SU-DHL-6 (cell line): ENCODE measurements at regions not wholly inside any gene's neighbourhood (a gene's known extent, or its start where the extent isn't known, plus 50 kb on each side); places are given as distances from the start of the nearest gene placed in this dataset.
"Not testable (repeated sequence)": the region's sequence is repeated elsewhere in the genome, so short reads cannot be mapped to it uniquely, and the experiment has no call there.

Experiments used
- H2AFZ ChIP-seq: fragments of 200-600 bp; sonication (generic); 2 replicates; pipeline ENCODE4 v1.6.1; 2014; ENCODE audit warnings: low read depth, mild to moderate bottlenecking, moderate library complexity, mixed read lengths, antibody characterized with exemption, low read length; ENCODE audit not compliant: severe bottlenecking
- H3F3A ChIP-seq: fragments of 200-600 bp; shearing (Covaris generic); 2 replicates; pipeline ENCODE4 v1.6.0; 2016; ENCODE audit warnings: antibody characterized with exemption, mild to moderate bottlenecking; ENCODE audit not compliant: insufficient read depth
- H3K27ac ChIP-seq: fragments of 200-600 bp; sonication (generic); 2 replicates; pipeline ENCODE4 v1.5.1; 2016; ENCODE audit warnings: low read depth, mild to moderate bottlenecking, low read length, moderate library complexity, mixed read lengths
- H3K27me3 ChIP-seq: fragments of 200-600 bp; sonication (generic), shearing (Covaris generic); 2 replicates; pipeline ENCODE4 v1.6.0; 2014; ENCODE audit warnings: mild to moderate bottlenecking, low read length
- H3K36me3 ChIP-seq: fragments of 200-600 bp; sonication (generic); 2 replicates; pipeline ENCODE4 v1.6.1; 2014; ENCODE audit warnings: mild to moderate bottlenecking, low read length, mixed read lengths
- H3K4me2 ChIP-seq: fragments of 300-600, 200-600 bp; shearing (Covaris generic), sonication (generic); 2 replicates; pipeline ENCODE4 v1.6.0; 2014; ENCODE audit warnings: low read length, low read depth, mild to moderate bottlenecking; ENCODE audit not compliant: poor library complexity, severe bottlenecking
- H3K4me3 ChIP-seq: fragments of 200-600 bp; sonication (generic); 2 replicates; pipeline ENCODE4 v1.5.1; 2014; ENCODE audit warnings: antibody characterized with exemption, low read length, mild to moderate bottlenecking, mixed read lengths; ENCODE audit not compliant: insufficient read depth, poor library complexity, severe bottlenecking
- H3K79me2 ChIP-seq: fragments of 200-600 bp; sonication (generic); 2 replicates; pipeline ENCODE4 v1.6.1; 2014; ENCODE audit warnings: mild to moderate bottlenecking, low read length, moderate library complexity; ENCODE audit not compliant: insufficient read depth
- H3K9ac ChIP-seq: fragments of 200-600 bp; sonication (generic); 2 replicates; pipeline ENCODE4 v1.7.0; 2014; ENCODE audit warnings: mild to moderate bottlenecking, low read length
- H3K9me2 ChIP-seq: fragments of 200-600 bp; sonication (generic); replicated peaks from 2 replicates; pipeline ENCODE4 v1.6.1; 2014; ENCODE audit warnings: low read length; ENCODE audit not compliant: insufficient read depth
- H3K9me3 ChIP-seq: fragments of 200-600 bp; sonication (generic); 2 replicates; pipeline ENCODE4 v1.6.1; 2014; ENCODE audit warnings: low read length, mixed read lengths; ENCODE audit not compliant: insufficient read depth
- H4K20me1 ChIP-seq: fragments of 200-600 bp; sonication (generic); 2 replicates; pipeline ENCODE4 v1.6.1; 2014; ENCODE audit warnings: low read depth, mild to moderate bottlenecking, antibody characterized with exemption, low read length, moderate library complexity, mixed read lengths
- CTCF ChIP-seq: fragments of 200-600 bp; sonication (generic); IDR thresholded peaks from one replicate; pipeline ENCODE4 v1.5.1; 2017; ENCODE audit warnings: antibody characterized with exemption, mild to moderate bottlenecking, low read length, moderate library complexity; ENCODE audit not compliant: insufficient read depth, poor library complexity, severe bottlenecking
- EZH2phosphoT487 ChIP-seq: fragments of 200-600 bp; sonication (generic), shearing (Covaris generic); conservative IDR thresholded peaks from 2 replicates; pipeline ENCODE4 v1.6.1; 2018; ENCODE audit warnings: mild to moderate bottlenecking, antibody characterized with exemption, low read length, moderate library complexity, mixed read lengths

GRCh38 chr5:9817819-9818218 lies 187.7 kb upstream of the TAS2R1 start:
- Histone ChIP-seq H3K9me3 (no peaks in the 10 kb centered on the region), H3K4me2 (no peak overlapping the region), H3K36me3 (no peaks in the 10 kb centered on the region), H3K9me2 (no peaks in the 10 kb centered on the region), H3K4me3 (no peak overlapping the region), H3K79me2 (no peaks in the 10 kb centered on the region), H3K27me3 (no peaks in the 10 kb centered on the region), H2AFZ (no peak overlapping the region), H3K27ac (no peak overlapping the region), H4K20me1 (no peaks in the 10 kb centered on the region), H3F3A (no peaks in the 10 kb centered on the region), H3K9ac (no peak overlapping the region)
- no peak for TF ChIP-seq EZH2phosphoT487
- no peak for TF ChIP-seq CTCF

GRCh38 chr5:9815051-9815450 lies 184.9 kb upstream of the TAS2R1 start:
- no peaks in the 10 kb centered on the region for H3K27me3 ChIP-seq
- H3K27ac ChIP-seq = no peak overlapping the region
- no peak overlapping the region for H2AFZ ChIP-seq
- H3K9me3 ChIP-seq = no peaks in the 10 kb centered on the region
- no peak overlapping the region for H3K4me2 ChIP-seq
- no peaks in the 10 kb centered on the region for H3K9me2 ChIP-seq
- H3F3A ChIP-seq = no peaks in the 10 kb centered on the region
- no peak overlapping the region for H3K4me3 ChIP-seq
- no peak for TF ChIP-seq EZH2phosphoT487
- H3K36me3 ChIP-seq = no peaks in the 10 kb centered on the region
- H4K20me1 ChIP-seq = no peaks in the 10 kb centered on the region
- no peak overlapping the region for H3K9ac ChIP-seq
- H3K79me2 ChIP-seq = no peaks in the 10 kb centered on the region

- Histone ChIP-seq H3K9me3 (no peaks in the 10 kb centered on the region), H3K9me2 (no peaks in the 10 kb centered on the region), H3K27me3 (no peaks in the 10 kb centered on the region), H3K4me2 (no peak overlapping the region), H3K9ac (no peak overlapping the region), H4K20me1 (no peaks in the 10 kb centered on the region), H3K36me3 (no peaks in the 10 kb centered on the region), H2AFZ (no peak overlapping the region), H3K4me3 (no peak overlapping the region), H3F3A (no peaks in the 10 kb centered on the region), H3K27ac (no peak overlapping the region), H3K79me2 (no peaks in the 10 kb centered on the region)
- TF ChIP-seq CTCF (no peak), EZH2phosphoT487 (no peak)
Measured at GRCh38 chr5:9813305-9813704, 183.2 kb upstream of the TAS2R1 start.

- not testable (repeated sequence) for H3K9me3 ChIP-seq, H3K9ac ChIP-seq, H4K20me1 ChIP-seq, H2AFZ ChIP-seq, H3K4me3 ChIP-seq, H3K27me3 ChIP-seq, H3K36me3 ChIP-seq, H3K4me2 ChIP-seq, H3F3A ChIP-seq, H3K79me2 ChIP-seq, H3K27ac ChIP-seq, H3K9me2 ChIP-seq
Measured at GRCh38 chr5:9807366-9807765, 177.2 kb upstream of the TAS2R1 start.
